GM08714 (cell line): ENCODE measurements at regions not wholly inside any gene's neighbourhood (a gene's known extent, or its start where the extent isn't known, plus 50 kb on each side); places are given as distances from the start of the nearest gene placed in this dataset.

ENCODE experiments used
- H3K4me3 ChIP-seq: fragments of 200-500 bp; sonication (Bioruptor generic); 2 replicates; pipeline ENCODE4 v1.5.1; 2014; ENCODE audit warnings: mild to moderate bottlenecking, low read length, inconsistent platforms
- ZNF274 ChIP-seq: IDR thresholded peaks from 2 replicates; pipeline ENCODE4 v1.6.1; 2012; ENCODE audit warnings: mild to moderate bottlenecking, low read depth, low read length

GRCh38 chr9:108166519-108166918 is 677.0 kb upstream of the KLF4 start:
- TF ChIP-seq ZNF274: no peak

GRCh38 chr9:108163321-108164005 is 673.9 kb upstream of the KLF4 start:
- TF ChIP-seq ZNF274: no peak

More at GRCh38 chr9:108166519-108166918, 677.0 kb upstream of the KLF4 start:
- H3K4me3 ChIP-seq: no peak overlapping the region

GRCh38 chr9:108162664-108163063 is 673.1 kb upstream of the KLF4 start:
- no peak overlapping the region for H3K4me3 ChIP-seq
- TF ChIP-seq ZNF274: no peak

More at GRCh38 chr9:108163321-108164005, 673.9 kb upstream of the KLF4 start:
- H3K4me3 ChIP-seq: no peak overlapping the region

GRCh38 chr9:108161503-108161902 is 671.9 kb upstream of the KLF4 start:
- no peak for TF ChIP-seq ZNF274
- H3K4me3 ChIP-seq: no peak overlapping the region

DNA sequence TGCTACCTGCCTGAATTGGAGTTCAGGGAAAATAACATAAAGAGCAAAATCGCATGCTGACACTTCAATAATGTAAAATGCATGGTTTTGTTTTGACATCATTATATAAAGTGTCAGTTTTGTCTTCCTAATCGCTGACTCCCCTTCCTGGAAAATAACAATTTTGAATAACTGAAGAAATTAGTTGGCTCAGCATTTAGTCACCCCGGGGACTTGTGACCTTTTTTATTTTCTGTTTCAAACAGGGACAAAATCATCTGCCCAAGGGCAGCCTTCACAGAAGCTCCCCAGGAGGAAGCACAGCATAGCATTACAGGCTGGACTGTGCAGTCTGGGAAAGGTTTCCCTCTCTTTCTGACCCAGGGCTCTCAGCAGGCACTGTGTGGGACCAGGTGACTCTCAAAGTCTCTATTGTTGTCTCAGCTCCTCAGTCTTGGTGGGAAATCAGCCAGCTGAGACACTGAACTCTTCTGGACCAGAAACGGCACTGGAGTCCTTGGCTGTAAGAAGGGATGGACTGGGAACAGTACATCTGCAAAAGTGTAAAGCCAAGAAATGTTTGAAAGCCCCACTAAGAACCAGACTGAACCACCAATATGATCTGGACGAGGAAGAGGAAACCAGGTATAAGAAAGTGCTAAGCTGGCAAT is 671.3 kb upstream of the KLF4 start:
- no peak for TF ChIP-seq ZNF274
- no peak overlapping the region for H3K4me3 ChIP-seq

- no peak overlapping the region for H3K4me3 ChIP-seq
- no peak for TF ChIP-seq ZNF274
Observed at GRCh38 chr9:108160039-108160438, 670.5 kb upstream of the KLF4 start.

GRCh38 chr9:108158236-108158995 is 668.8 kb upstream of the KLF4 start:
- TF ChIP-seq ZNF274: no peak
- H3K4me3 ChIP-seq: no peak overlapping the region

DNA sequence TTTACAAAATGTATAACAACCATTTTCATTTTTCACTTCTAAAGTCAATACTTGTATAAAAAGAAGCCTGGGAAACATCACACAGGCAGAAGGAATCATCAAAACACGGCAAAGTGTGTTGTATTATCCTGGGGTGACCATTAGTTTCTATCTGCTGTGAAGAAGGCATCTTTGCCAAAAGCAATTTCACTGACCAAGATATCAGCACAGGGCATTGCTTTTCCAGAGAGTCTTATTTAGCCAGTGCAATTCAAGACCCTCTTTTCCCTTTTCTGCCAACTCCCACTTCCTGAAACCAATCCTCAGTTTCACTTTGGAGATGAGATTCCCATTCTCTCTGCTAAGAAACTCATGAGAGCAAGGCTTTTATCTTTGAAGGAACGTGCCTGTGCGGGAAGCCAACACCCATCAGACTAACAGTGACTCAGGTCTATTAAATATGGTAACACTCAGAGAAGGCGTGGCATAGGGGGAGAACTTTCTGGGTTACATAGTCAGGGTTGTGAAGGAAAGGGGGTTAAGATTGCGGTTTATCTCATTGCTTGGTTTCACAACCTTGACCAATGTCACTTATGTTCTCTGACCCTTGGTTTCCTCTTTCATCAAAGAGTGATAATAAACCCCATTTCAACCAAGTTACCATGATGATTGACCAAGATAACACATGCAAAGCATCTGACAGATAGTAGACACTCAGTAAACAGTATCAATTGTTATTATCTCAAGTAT is 666.9 kb upstream of the KLF4 start:
- H3K4me3 ChIP-seq: no peak overlapping the region
- TF ChIP-seq ZNF274: no peak

GRCh38 chr9:108153416-108153815 is 663.8 kb upstream of the KLF4 start:
- no peak overlapping the region for H3K4me3 ChIP-seq
- no peak for TF ChIP-seq ZNF274

DNA sequence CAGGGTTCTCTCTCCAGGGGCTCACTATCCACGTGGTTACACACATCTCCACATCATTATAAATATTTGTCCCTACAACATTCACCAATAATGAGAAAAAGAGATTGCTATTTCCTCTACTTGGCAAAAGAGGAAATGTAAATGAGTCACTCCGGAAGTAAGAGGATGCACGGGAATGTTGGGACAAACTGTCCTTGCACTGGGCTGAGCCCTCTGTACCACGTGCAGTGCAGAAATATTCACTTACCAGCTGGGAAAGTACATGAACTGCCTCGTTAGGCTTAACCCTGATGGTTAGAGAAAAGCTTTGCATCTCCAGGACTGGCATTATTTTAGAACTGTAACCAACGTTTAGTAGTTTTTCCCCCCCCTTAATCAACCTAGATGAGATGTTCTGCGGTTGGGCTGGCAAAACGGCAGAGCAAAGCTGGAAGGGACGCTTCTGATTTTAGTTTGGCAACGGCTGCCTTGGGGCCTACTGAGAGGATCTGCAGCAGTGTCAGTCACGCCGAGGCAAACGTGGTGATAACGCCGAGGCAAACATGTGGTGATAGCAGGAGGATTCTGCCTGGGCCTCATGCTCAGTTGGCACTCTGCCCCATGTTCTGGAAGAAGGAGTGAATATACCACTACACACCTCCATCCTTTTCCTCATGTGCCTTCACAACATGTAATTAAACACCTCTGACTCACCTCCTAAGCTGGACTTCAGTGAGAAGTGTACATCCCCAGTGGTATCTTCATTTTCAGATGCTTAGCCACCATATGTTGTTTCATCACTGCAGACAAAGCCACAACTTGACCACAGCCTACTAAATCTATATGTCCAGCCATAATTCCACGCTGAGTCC is 661.4 kb upstream of the KLF4 start:
- TF ChIP-seq ZNF274: no peak
- H3K4me3 ChIP-seq: no peak overlapping the region

DNA sequence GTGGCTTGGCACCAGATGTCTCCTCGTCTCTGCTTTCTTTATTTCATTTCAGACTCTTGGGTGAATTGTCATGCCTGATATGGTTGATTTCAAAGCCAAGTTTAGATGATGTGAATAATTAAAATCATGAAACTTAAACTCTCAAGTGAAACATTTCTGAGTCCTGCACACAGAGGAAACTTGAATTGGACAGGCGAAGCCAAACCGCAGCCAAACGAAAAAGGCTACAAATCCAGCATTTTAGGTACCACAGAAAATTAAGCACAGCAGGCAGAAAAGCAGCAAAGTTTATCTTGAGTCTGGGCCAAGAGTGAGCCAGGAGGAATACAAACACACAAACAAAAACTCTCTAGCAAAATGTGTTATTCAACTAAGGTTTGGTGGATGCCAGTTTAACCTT is 659.8 kb upstream of the KLF4 start:
- TF ChIP-seq ZNF274: no peak
- H3K4me3 ChIP-seq: no peak overlapping the region

DNA sequence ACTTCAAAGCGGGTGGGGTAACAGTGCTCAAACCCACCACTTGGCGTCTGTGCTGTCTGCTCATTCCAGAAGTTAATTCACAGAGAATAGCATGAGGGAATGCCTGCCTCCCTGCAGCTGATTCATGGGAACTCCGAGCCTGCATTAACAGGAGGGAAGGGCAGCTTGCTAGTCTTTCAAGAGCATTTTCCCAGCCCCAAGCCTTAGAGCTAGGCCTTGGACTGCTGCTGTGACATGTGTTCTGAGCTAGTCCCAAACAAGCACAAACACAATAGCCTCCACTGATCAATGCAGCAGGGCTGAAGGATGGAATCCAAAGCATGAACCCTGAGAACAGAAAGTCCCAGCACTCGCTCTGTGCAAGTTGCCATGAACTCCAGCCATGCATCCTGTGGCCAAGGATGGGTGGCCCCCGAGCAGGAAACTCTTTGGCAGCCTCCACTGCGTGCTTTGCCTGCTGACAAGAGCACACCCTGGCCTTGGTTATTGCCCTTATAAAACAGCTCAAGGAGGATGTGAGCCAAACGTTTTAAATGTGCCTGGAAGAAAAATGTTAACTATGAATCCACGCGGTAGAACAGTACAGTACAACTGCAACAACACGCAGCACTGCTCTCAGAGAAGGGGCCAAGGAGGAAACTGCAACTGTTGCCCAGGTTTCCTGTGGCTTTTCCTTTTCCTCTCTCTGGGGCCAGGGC is 653.1 kb upstream of the KLF4 start:
- TF ChIP-seq ZNF274: no peak
- H3K4me3 ChIP-seq: no peak overlapping the region

- H3K4me3 ChIP-seq: no peak overlapping the region
- TF ChIP-seq ZNF274: no peak
Observed at GRCh38 chr9:108142142-108142503, 652.6 kb upstream of the KLF4 start.
